ENCODE measurements at regions not wholly inside any gene's neighbourhood (a gene's known extent, or its start where the extent isn't known, plus 50 kb on each side); places are given as distances from the start of the nearest gene placed in this dataset.

DNA sequence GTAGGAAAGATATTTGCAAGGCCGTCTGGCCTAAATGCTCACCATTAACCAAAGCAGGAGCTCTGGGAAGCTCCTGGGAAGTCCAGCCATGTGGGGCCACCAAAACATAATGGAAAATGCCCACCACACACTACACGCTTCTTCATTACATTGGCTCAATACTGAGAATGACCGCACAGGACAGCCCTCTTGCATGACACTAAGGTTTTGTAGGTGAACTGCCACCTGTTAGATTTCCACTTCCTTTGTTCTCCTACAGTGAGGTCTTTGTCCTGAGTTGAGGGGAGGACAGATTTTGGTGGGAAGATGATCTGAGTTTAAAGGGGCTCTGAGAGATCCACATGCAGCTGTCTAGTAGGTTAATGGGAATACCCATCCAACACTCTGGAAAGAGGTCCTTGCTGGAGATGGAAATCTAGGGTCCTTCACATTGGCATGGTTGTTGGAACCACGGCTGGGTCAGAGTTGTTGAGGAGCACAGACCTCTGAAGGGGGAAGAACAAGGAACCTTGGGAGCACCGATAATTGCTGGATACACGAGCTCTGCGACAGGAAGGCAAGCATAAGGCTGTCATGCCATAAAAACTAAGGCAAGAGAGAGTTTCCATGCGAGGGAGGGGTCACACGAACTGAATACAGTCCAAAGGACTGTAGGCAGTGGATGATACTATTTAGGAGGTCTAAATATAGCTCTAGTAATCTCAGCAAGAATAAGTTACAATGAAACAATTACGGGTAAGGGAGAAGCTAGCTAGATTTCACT lies 105.5 kb upstream of the IRF2BP2 start:
- Histone ChIP-seq H3K4me1 (ENCODE audit: insufficient read depth, low read length, poor library complexity, severe bottlenecking) (no peaks in the 10 kb centered on the region), H3K9me3 (ENCODE audit: low read depth, low read length, poor library complexity, severe bottlenecking) (no peaks in the 10 kb centered on the region), H3K36me3 (ENCODE audit: insufficient read depth, low read length, poor library complexity, severe bottlenecking) (no peaks in the 10 kb centered on the region), H3K27me3 (replicated peaks; ENCODE audit: insufficient read depth, low read depth, low read length, poor library complexity) (no peaks in the 10 kb centered on the region), H3K27ac (ENCODE audit: low read depth, low read length, poor library complexity, severe bottlenecking) (no peak overlapping the region), H3K4me3 (ENCODE audit: low read depth, low read length, poor library complexity, severe bottlenecking) (no peak overlapping the region)
- intact Hi-C loops (cut with micrococcal nuclease; ENCODE audit: unreplicated experiment) = no loop called here
- TF ChIP-seq, protein P1, sequence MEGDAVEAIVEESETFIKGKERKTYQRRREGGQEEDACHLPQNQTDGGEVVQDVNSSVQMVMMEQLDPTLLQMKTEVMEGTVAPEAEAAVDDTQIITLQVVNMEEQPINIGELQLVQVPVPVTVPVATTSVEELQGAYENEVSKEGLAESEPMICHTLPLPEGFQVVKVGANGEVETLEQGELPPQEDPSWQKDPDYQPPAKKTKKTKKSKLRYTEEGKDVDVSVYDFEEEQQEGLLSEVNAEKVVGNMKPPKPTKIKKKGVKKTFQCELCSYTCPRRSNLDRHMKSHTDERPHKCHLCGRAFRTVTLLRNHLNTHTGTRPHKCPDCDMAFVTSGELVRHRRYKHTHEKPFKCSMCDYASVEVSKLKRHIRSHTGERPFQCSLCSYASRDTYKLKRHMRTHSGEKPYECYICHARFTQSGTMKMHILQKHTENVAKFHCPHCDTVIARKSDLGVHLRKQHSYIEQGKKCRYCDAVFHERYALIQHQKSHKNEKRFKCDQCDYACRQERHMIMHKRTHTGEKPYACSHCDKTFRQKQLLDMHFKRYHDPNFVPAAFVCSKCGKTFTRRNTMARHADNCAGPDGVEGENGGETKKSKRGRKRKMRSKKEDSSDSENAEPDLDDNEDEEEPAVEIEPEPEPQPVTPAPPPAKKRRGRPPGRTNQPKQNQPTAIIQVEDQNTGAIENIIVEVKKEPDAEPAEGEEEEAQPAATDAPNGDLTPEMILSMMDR (conservative IDR thresholded peaks at IDR 0.05; ENCODE audit: low read depth, low read length) = no peak
- no peak for TF ChIP-seq EZH2 (IDR thresholded peaks at IDR 0.05; ENCODE audit: borderline replicate concordance, low read depth, low read length, poor library complexity, severe bottlenecking)
- no peak for DNase-seq (ENCODE audit: low spot score)
- no TSS peak for BruUV-seq (replicated peaks)
- CTCF ChIA-PET = no interaction called here
- POLR2A ChIA-PET (ENCODE audit: low non-redundant PET) = no interaction called here

DNA sequence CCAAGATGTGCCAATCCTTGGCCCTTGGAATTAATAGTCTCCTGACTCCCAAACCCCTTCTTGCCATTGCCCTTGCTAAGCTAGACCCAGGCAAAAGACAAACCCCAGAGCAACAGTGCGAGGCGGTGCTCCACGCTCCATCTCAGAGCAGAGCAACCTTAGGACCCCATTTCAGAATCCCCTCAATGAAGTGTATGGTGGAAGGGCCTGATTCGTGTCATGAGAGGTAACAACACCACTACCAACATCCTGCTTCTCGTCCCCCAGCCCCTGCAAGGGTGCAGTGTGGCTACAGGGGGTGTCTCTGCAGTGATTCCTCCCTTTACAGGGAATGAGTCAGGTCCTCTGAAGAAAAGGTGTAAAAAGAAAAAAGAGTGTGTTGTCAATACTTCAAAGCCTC lies 103.9 kb upstream of the IRF2BP2 start:
- no peak for DNase-seq (ENCODE audit: low spot score)
- CTCF ChIA-PET = no interaction called here
- Histone ChIP-seq H3K36me3 (ENCODE audit: insufficient read depth, low read length, poor library complexity, severe bottlenecking) (no peaks in the 10 kb centered on the region), H3K4me3 (ENCODE audit: low read depth, low read length, poor library complexity, severe bottlenecking) (no peak overlapping the region), H3K27ac (ENCODE audit: low read depth, low read length, poor library complexity, severe bottlenecking) (no peak overlapping the region), H3K9me3 (ENCODE audit: low read depth, low read length, poor library complexity, severe bottlenecking) (no peaks in the 10 kb centered on the region), H3K27me3 (replicated peaks; ENCODE audit: insufficient read depth, low read depth, low read length, poor library complexity) (no peaks in the 10 kb centered on the region), H3K4me1 (ENCODE audit: insufficient read depth, low read length, poor library complexity, severe bottlenecking) (no peaks in the 10 kb centered on the region)
- no TSS peak for BruUV-seq (replicated peaks)
- POLR2A ChIA-PET (ENCODE audit: low non-redundant PET) = no interaction called here
- TF ChIP-seq, protein P1 (conservative IDR thresholded peaks at IDR 0.05; ENCODE audit: low read depth, low read length) = no peak
- TF ChIP-seq EZH2 (IDR thresholded peaks at IDR 0.05; ENCODE audit: borderline replicate concordance, low read depth, low read length, poor library complexity, severe bottlenecking) = no peak
- intact Hi-C loops (cut with micrococcal nuclease; ENCODE audit: unreplicated experiment) = no loop called here

DNA sequence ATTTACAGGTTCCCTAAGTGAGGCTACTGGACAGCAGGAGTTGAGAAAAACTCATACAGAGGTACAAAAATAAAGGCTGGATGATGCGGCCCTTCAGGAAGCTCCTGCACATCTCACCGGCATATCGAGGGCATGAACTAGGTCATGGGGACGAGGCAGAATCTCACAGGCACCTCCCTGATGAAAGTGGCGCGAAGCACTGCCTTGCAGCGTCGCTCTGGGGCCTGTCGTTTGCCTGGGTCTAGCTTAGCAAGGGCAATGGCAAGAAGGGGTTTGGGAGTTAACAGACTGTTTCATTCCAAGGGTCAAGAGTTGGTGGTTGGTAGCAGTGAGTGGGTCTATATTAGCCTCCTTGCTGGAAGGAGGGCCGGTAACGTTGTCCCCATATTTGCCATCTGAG lies 103.5 kb upstream of the IRF2BP2 start:
- POLR2A ChIA-PET (ENCODE audit: low non-redundant PET) = no interaction called here
- no TSS peak for BruUV-seq (replicated peaks)
- no peak overlapping the region for H3K4me3 ChIP-seq (ENCODE audit: low read depth, low read length, poor library complexity, severe bottlenecking)
- H3K9me3 ChIP-seq (ENCODE audit: low read depth, low read length, poor library complexity, severe bottlenecking) = no peaks in the 10 kb centered on the region
- no peak for DNase-seq (ENCODE audit: low spot score)
- no peaks in the 10 kb centered on the region for H3K4me1 ChIP-seq (ENCODE audit: insufficient read depth, low read length, poor library complexity, severe bottlenecking)
- CTCF ChIA-PET = no interaction called here
- no peaks in the 10 kb centered on the region for H3K36me3 ChIP-seq (ENCODE audit: insufficient read depth, low read length, poor library complexity, severe bottlenecking)
- no peak overlapping the region for H3K27ac ChIP-seq (ENCODE audit: low read depth, low read length, poor library complexity, severe bottlenecking)
- H3K27me3 ChIP-seq (replicated peaks; ENCODE audit: insufficient read depth, low read depth, low read length, poor library complexity) = no peaks in the 10 kb centered on the region
- intact Hi-C loops (cut with micrococcal nuclease; ENCODE audit: unreplicated experiment) = no loop called here
- TF ChIP-seq, protein P1 (conservative IDR thresholded peaks at IDR 0.05; ENCODE audit: low read depth, low read length) = no peak
- TF ChIP-seq EZH2 (IDR thresholded peaks at IDR 0.05; ENCODE audit: borderline replicate concordance, low read depth, low read length, poor library complexity, severe bottlenecking) = no peak
